Peyer's patch (tissue), 4 donors: ENCODE measurements at regions not wholly inside any gene's neighbourhood (a gene's known extent, or its start where the extent isn't known, plus 50 kb on each side); places are given as distances from the start of the nearest gene placed in this dataset.

Source experiments
- DNase-seq, 3 donors: peaks; one replicate each; pipeline ENCODE4 v3.0.0-alpha.2; 2017 to 2019
- H3K27ac ChIP-seq, 4 donors: fragments of 200-600 bp; sonication (generic); one replicate each; pipeline ENCODE4 v1.5.1; 2016 to 2019
- H3K27me3 ChIP-seq, 2 donors: fragments of 200-600 bp; sonication (generic); one replicate each; pipeline ENCODE4 v1.5.1; 2019
- H3K36me3 ChIP-seq, 3 donors: fragments of 200-600 bp; sonication (generic); one replicate each; pipeline ENCODE4 v1.5.1; 2016 to 2019
- H3K4me1 ChIP-seq, 4 donors: fragments of 200-600 bp; sonication (generic); one replicate each; pipeline ENCODE4 v1.5.1; 2016 to 2019
- H3K4me3 ChIP-seq, 4 donors: fragments of 200-600 bp; sonication (generic); 1 replicate in 3 of 4; 2 replicates in 1 of 4; pipeline ENCODE4 v1.5.1; 2016 to 2019; ENCODE audit warnings: mild to moderate bottlenecking in 1 of 4
- H3K9me3 ChIP-seq, 4 donors: fragments of 200-600 bp; sonication (generic); one replicate each; pipeline ENCODE4 v1.5.1; 2016 to 2019; ENCODE audit warnings: mild to moderate bottlenecking in 1 of 4
- POLR2A ChIP-seq, 2 donors: fragments of 450-650 bp; IDR thresholded peaks; one replicate each; pipeline ENCODE4 v1.5.1; 2017; ENCODE audit warnings: antibody characterized with exemption in 2 of 2, mild to moderate bottlenecking in 2 of 2, moderate library complexity in 2 of 2
- TF ChIP-seq, protein P1 (sequence below), 6 experiments: fragments of 450-650 bp in 4 of 6; fragments of 200-600 bp in 2 of 6; sonication (generic) in 1 of 6; IDR thresholded peaks; one replicate each; pipeline ENCODE4 v1.5.1; 2017 to 2019; ENCODE audit warnings: antibody characterized with exemption in 6 of 6, mild to moderate bottlenecking in 3 of 6, moderate library complexity in 1 of 6

DNA sequence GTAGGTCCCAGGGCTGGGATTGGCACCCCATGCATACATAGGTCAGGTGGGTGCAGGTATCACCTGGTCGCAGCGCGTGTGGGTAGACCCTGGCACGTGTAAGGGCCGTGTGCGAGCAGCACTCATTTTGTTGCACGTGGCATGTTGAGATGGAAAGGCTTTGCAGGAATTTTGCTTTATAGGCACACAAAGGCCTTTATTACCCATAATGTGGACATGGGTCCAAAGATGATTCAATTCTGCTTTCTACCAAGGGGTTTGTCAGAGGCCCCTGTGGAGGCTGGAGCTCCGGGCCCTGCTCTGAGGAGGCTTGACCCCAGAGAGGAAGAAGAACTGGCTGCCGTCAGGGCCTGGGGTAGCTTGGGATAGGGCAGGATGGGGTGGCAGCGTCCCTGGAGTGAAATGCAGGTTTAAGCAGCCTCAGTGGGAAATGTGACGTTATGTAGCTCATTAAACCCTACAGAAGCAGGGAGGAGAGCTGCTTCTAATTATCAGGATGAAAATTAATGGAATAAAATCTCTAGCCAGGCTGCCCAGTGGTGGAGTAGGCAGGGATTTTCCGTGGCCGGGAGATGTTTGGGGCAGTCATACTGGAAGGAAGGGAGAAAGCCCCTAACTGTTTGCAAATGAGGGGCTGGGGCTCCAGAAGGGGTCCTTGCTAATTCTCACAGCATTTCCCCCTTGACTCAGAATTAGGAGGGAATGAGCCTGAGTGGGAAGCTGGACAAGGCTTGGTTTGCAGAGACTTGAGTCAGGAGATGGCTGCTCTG is 103.3 kb upstream of the PITX1 start:
- H3K36me3 ChIP-seq, result no peaks in the 10 kb centered on the region
- H3K27ac ChIP-seq, result no peak overlapping the region
- no peaks in the 10 kb centered on the region for H3K27me3 ChIP-seq
- H3K4me3 ChIP-seq, result no peak overlapping the region
- no peaks in the 10 kb centered on the region for H3K9me3 ChIP-seq
- no peak for DNase-seq
- H3K4me1 ChIP-seq, result peaks cover 0 to 37% (median 2%) of the 10 kb centered on the region in 4 donors
- TF ChIP-seq, protein P1, sequence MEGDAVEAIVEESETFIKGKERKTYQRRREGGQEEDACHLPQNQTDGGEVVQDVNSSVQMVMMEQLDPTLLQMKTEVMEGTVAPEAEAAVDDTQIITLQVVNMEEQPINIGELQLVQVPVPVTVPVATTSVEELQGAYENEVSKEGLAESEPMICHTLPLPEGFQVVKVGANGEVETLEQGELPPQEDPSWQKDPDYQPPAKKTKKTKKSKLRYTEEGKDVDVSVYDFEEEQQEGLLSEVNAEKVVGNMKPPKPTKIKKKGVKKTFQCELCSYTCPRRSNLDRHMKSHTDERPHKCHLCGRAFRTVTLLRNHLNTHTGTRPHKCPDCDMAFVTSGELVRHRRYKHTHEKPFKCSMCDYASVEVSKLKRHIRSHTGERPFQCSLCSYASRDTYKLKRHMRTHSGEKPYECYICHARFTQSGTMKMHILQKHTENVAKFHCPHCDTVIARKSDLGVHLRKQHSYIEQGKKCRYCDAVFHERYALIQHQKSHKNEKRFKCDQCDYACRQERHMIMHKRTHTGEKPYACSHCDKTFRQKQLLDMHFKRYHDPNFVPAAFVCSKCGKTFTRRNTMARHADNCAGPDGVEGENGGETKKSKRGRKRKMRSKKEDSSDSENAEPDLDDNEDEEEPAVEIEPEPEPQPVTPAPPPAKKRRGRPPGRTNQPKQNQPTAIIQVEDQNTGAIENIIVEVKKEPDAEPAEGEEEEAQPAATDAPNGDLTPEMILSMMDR (IDR thresholded peaks at IDR 0.05), result no peak
- no peak for TF ChIP-seq POLR2A (IDR thresholded peaks at IDR 0.05)

DNA sequence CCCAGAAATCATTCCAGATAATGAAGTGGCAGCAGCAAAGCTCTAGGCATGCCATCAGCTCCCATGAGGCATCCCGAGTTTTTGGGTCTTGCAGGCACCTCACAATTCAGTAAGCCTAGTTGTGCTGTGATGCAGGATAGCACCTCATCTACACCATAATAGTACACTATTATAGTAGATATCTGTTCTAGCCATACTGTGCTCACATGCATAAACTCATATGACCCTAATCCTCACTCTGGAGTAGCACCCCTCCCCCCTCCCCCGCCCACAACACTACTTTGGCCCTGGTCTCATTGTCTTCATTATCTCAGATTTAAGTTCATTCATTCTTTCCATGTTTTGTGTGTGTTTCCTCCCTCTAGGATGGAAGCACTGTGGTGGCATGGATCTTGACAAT is 102.5 kb upstream of the PITX1 start:
- TF ChIP-seq, protein P1 (IDR thresholded peaks at IDR 0.05), result no peak
- TF ChIP-seq POLR2A (IDR thresholded peaks at IDR 0.05), result no peak
- no peaks in the 10 kb centered on the region for H3K27me3 ChIP-seq
- H3K4me3 ChIP-seq, result no peak overlapping the region
- no peaks in the 10 kb centered on the region for H3K36me3 ChIP-seq
- H3K27ac ChIP-seq, result no peak overlapping the region
- DNase-seq, result no peak
- H3K9me3 ChIP-seq, result no peaks in the 10 kb centered on the region
- H3K4me1 ChIP-seq, result peaks cover 0 to 37% (median 2%) of the 10 kb centered on the region in 4 donors

DNA sequence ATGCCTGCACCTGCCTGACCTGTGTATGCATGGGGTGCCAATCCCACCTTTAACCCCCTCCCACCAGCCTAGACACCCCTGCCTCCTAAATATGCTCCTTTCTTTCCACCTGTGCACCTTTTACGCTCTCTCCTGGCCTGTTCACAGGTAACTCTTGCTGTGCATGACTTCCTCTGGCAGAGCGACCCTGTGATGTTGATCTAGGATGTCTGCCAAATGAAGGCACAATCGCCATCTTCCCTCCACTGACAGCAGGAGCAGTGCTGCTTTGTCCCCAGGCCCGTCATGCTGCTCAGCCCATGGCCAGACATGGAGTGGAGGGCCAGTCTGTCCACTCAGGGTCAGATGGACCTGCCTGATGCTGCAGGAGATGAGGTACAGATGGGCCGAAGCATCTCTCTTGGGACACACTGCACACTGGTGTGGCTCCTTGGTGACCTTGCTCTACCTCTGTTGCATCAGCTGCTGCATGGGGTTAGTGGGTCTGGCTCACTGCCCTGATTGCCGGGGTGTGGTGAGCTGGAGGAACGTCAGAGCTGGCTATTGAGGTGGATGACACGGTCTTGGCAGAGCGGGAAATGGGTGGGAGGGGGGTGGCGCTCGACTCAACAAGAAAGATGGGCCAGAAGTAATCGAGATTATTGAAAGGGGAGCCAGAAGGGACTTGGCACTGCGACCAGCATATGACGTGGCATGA is 101.7 kb upstream of the PITX1 start:
- Histone ChIP-seq H3K9me3 (no peaks in the 10 kb centered on the region), H3K4me1 (peaks cover 0 to 37% (median 0%) of the 10 kb centered on the region in 4 donors), H3K36me3 (no peaks in the 10 kb centered on the region), H3K4me3 (no peak overlapping the region), H3K27me3 (no peaks in the 10 kb centered on the region), H3K27ac (peak overlapping the region in 1 of 4 donors; percentile 19)
- TF ChIP-seq, protein P1 (IDR thresholded peaks at IDR 0.05), result no peak
- no peak for TF ChIP-seq POLR2A (IDR thresholded peaks at IDR 0.05)
- DNase-seq, result peak in 2 of 3 donors; percentile 84 to 89

DNA sequence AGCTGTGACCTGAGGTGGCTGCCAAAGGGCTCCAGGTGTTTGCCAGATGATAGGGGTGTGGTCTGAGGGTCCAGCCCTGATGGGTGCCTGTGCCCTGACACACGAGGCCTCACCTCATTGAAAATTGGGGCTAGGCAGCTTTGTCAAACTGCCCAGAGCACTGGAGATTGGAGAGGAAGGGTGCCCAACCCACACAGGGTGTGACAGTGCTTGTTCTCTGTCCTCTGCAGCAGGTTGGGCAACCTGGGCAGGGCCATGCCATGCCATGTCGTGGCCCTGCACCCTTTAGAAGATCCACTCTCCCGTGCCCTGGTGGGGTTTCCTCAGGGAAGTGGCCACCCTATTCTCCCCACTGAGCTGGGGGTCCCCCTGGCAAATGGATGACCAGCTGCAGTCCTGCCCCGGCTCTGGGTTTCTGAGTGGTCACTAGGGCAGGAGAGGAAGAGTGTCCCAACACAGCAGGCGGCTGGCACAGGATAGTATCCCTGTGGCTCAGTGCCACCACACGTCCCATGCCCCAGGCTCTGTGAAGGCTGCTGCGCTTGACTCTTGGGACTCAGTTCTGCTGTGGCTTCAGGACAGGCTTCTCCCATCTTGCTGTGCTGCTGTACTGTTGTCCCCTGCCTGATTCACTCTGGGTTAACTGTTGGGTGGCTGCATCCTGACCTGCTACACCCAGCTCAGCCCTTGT is 100.8 kb upstream of the PITX1 start:
- no peaks in the 10 kb centered on the region for H3K9me3 ChIP-seq
- H3K27me3 ChIP-seq, result no peaks in the 10 kb centered on the region
- no peak overlapping the region for H3K4me3 ChIP-seq
- H3K36me3 ChIP-seq, result no peaks in the 10 kb centered on the region
- H3K27ac ChIP-seq, result peak overlapping the region in 2 of 4 donors; percentile 31 to 62
- peak in 1 of 3 donors; percentile 61 for DNase-seq
- TF ChIP-seq POLR2A (IDR thresholded peaks at IDR 0.05), result no peak
- TF ChIP-seq, protein P1 (IDR thresholded peaks at IDR 0.05), result no peak
- peaks cover 0 to 37% (median 0%) of the 10 kb centered on the region in 4 donors for H3K4me1 ChIP-seq

DNA sequence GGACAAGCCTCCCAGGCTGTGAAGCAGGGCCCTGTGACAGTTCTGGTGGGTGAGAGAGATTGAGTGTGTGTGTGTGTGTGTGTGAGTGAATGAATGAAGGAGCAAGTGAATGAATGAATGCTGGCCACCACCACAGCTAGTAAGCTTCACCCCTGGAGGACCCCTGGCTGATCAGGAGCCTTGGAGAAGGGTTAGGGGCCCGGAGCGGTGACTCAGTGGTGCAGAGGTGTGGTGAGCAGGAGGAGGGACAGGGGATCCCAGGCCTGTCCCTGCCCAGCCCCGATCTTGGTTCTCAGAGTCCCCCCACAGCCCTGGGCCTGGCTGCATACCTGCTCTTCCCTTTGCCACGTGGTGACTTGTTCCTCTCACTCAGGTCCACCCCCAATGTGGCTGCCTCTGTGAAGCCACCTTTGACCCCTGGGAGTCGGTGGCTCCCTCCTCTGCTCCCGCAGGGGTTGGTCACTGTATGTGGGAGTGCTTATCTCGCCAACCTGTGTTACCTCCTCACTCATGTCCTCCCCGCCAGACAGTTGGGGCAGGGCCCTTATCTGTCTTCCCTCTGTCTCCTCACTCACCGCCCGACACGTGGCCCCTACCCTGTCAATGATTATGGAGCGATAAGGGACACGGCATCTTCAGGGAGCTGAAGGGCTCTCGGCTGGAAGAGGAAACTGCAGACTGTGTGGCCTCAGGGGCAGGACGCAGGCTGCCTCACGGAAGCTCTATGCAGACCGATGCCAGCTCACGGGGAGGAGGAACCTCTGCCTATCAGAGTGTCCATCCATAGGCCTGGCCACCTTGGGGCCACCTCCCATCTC is 99.9 kb upstream of the PITX1 start:
- Histone ChIP-seq H3K4me1 (peaks cover 0 to 39% (median 0%) of the 10 kb centered on the region in 4 donors), H3K9me3 (no peaks in the 10 kb centered on the region), H3K27me3 (no peaks in the 10 kb centered on the region), H3K27ac (peak overlapping the region in 2 of 4 donors; percentile 31 to 62), H3K36me3 (no peaks in the 10 kb centered on the region), H3K4me3 (no peak overlapping the region)
- peak; percentile 19 to 54 for TF ChIP-seq POLR2A (IDR thresholded peaks at IDR 0.05)
- TF ChIP-seq, protein P1 (IDR thresholded peaks at IDR 0.05), result no peak
- peak in 2 of 3 donors; percentile 90 to 92 for DNase-seq
